ENCODE measurements at regions not wholly inside any gene's neighbourhood (a gene's known extent, or its start where the extent isn't known, plus 50 kb on each side); places are given as distances from the start of the nearest gene placed in this dataset.

DNA sequence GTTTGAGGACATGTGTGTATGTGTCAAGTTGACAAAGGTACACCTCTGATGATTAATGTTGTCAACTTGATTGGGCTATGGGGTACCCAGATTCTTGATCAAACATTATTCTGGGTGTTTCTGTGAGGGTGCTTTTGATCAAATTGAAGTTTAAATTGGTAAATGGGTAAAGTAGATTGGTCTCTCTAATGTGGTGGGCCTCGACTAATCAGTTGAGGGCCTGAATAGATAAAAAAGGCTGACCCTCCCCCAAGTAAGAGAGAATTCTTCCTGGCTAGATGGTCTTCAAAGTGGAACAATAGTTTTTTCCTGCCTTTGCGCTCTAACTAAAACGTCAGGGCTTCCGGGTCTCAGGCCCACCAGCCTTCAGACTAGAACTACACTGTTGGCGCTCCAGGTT, 309.9 kb upstream of the MGMT start:
- no TSS peak for BruUV-seq (replicated peaks)
- no peak overlapping the region for H3K4me2 ChIP-seq (ENCODE audit: low read length)
- no peaks in the 10 kb centered on the region for H3K36me3 ChIP-seq (ENCODE audit: control insufficient read depth in 1 of 2, insufficient read depth in 2 of 2, low read length in 2 of 2)
- H2AFZ ChIP-seq (ENCODE audit: low read depth, low read length, poor library complexity, severe bottlenecking): no peak overlapping the region
- no peaks in the 10 kb centered on the region for H3K79me2 ChIP-seq (ENCODE audit: insufficient read depth, low read length)
- H3K9me2 ChIP-seq (ENCODE audit: insufficient read depth): no peaks in the 10 kb centered on the region
- H3K4me1 ChIP-seq (ENCODE audit: control insufficient read depth in 1 of 2, insufficient read depth in 2 of 2, low read length in 2 of 2): no peaks in the 10 kb centered on the region
- TF ChIP-seq ZBTB33 (IDR thresholded peaks at IDR 0.05; ENCODE audit: extremely low read depth, insufficient replicate concordance, low read length) (no peak), YY1 (IDR thresholded peaks at IDR 0.05; ENCODE audit: extremely low read depth, insufficient replicate concordance, low read depth, low read length) (no peak), POLR2A (IDR thresholded peaks at IDR 0.05; ENCODE audit: borderline replicate concordance, extremely low read depth, insufficient read depth, insufficient read length) (no peak), SIN3A (IDR thresholded peaks at IDR 0.05; ENCODE audit: low read depth) (no peak), FOSL1 (IDR thresholded peaks at IDR 0.05; ENCODE audit: low read depth) (no peak), POLR2AphosphoS5 (IDR thresholded peaks at IDR 0.05; ENCODE audit: low read depth, low read length) (no peak), ZFX (IDR thresholded peaks at IDR 0.05) (no peak), SRF (IDR thresholded peaks at IDR 0.05; ENCODE audit: low read depth) (no peak), JUND (IDR thresholded peaks at IDR 0.05) (no peak), EGR1 (IDR thresholded peaks at IDR 0.05; ENCODE audit: low read depth) (no peak), CBX3 (IDR thresholded peaks at IDR 0.05; ENCODE audit: low read depth) (no peak), CTCF (IDR thresholded peaks at IDR 0.05 in 2 of 3, conservative IDR thresholded peaks at IDR 0.05 in 1 of 3; ENCODE audit: borderline replicate concordance in 1 of 3, insufficient read depth in 1 of 3, low read depth in 2 of 3, low read length in 2 of 3) (no peak), ZNF274 (IDR thresholded peaks at IDR 0.05; ENCODE audit: low read depth, low read length) (no peak)
- H3K4me3 ChIP-seq (replicated peaks in 1 of 2; ENCODE audit: low read depth in 1 of 2, low read length in 2 of 2): no peak overlapping the region
- H3K9ac ChIP-seq (ENCODE audit: low read length): no peak overlapping the region
- intact Hi-C loops (cut with micrococcal nuclease): no loop called here
- H3K27ac ChIP-seq (ENCODE audit: low read depth, low read length): no peak overlapping the region
- H3K9me3 ChIP-seq (ENCODE audit: control insufficient read depth in 1 of 2, insufficient read depth in 1 of 2, low read depth in 1 of 2, low read length in 2 of 2): peaks cover 4 to 24% of the 10 kb centered on the region in 2 experiments; a peak in 2 of 4 replicates
- DNase-seq (ENCODE audit: low read depth, low spot score): no peak
- ATAC-seq: no peak
- no peaks in the 10 kb centered on the region for H3K27me3 ChIP-seq (ENCODE audit: insufficient read depth, low read length)
- H4K20me1 ChIP-seq (ENCODE audit: insufficient read depth): no peaks in the 10 kb centered on the region
- RAD21 ChIA-PET (ENCODE audit: low non-redundant PET in 1 of 2, low total read pairs in 2 of 2, uncharacterized antibody in 2 of 2, unreplicated experiment in 2 of 2): no interaction called here
- CTCF ChIA-PET: no interaction called here
- POLR2A ChIA-PET: no interaction called here
